Hepatocyte (in vitro differentiated cells): ENCODE measurements at regions not wholly inside any gene's neighbourhood (a gene's known extent, or its start where the extent isn't known, plus 50 kb on each side); places are given as distances from the start of the nearest gene placed in this dataset.

ENCODE experiments used
- DNase-seq: peaks from one replicate; pipeline ENCODE4 v3.0.0-alpha.2; 2016; ENCODE audit warnings: low spot score
- H2AFZ ChIP-seq: fragments of 200-600 bp; sonication (generic); 2 replicates; pipeline ENCODE4 v1.6.0; 2016; ENCODE audit warnings: antibody characterized with exemption, mild to moderate bottlenecking
- H3K27ac ChIP-seq: fragments of 200-600 bp; sonication (generic); 2 replicates; pipeline ENCODE4 v1.5.1; 2016; ENCODE audit warnings: mild to moderate bottlenecking
- H3K27me3 ChIP-seq: fragments of 200-600 bp; sonication (generic); 2 replicates; pipeline ENCODE4 v1.6.1; 2016
- H3K36me3 ChIP-seq: fragments of 200-600 bp; sonication (generic); replicated peaks from 2 replicates; pipeline ENCODE4 v1.5.1; 2016; ENCODE audit warnings: low read depth; ENCODE audit not compliant: insufficient read depth
- H3K4me1 ChIP-seq: fragments of 200-600 bp; sonication (generic); 2 replicates; pipeline ENCODE4 v1.5.1; 2016; ENCODE audit warnings: mild to moderate bottlenecking, moderate library complexity; ENCODE audit not compliant: insufficient read depth
- H3K4me2 ChIP-seq: fragments of 200-600 bp; sonication (generic); 2 replicates; pipeline ENCODE4 v1.6.0; 2016
- H3K4me3 ChIP-seq: fragments of 200-600 bp; sonication (generic); 2 replicates; pipeline ENCODE4 v1.5.1; 2016; ENCODE audit warnings: mild to moderate bottlenecking
- H3K79me2 ChIP-seq: fragments of 200-600 bp; sonication (generic); 2 replicates; pipeline ENCODE4 v1.6.0; 2017; ENCODE audit warnings: mild to moderate bottlenecking
- H3K9me2 ChIP-seq: fragments of 200-600 bp; sonication (generic); replicated peaks from 2 replicates; pipeline ENCODE4 v1.6.0; 2017; ENCODE audit warnings: mild to moderate bottlenecking; ENCODE audit not compliant: insufficient read depth
- H3K9me3 ChIP-seq: fragments of 200-600 bp; sonication (generic); 2 replicates; pipeline ENCODE4 v1.5.1; 2016; ENCODE audit warnings: low read depth, mild to moderate bottlenecking
- H4K20me1 ChIP-seq: fragments of 200-600 bp; sonication (generic); 2 replicates; pipeline ENCODE4 v1.6.0; 2016; ENCODE audit warnings: mild to moderate bottlenecking; ENCODE audit not compliant: insufficient read depth, poor library complexity, severe bottlenecking
- CTCF ChIP-seq: fragments of 200-600 bp; sonication (generic); IDR thresholded peaks from 2 replicates; pipeline ENCODE4 v1.5.1; 2016; ENCODE audit warnings: antibody characterized with exemption, mild to moderate bottlenecking; ENCODE audit not compliant: poor library complexity
- EZH2 ChIP-seq: fragments of 200-600 bp; sonication (generic); IDR thresholded peaks from 2 replicates; pipeline ENCODE4 v1.6.1; 2016; ENCODE audit warnings: antibody characterized with exemption, mild to moderate bottlenecking, borderline replicate concordance
- EZH2phosphoT487 ChIP-seq: fragments of 200-600 bp; sonication (generic); IDR thresholded peaks from one replicate; pipeline ENCODE4 v1.6.1; 2018; ENCODE audit warnings: antibody characterized with exemption, mild to moderate bottlenecking, low read depth, moderate library complexity; ENCODE audit not compliant: unreplicated experiment, severe bottlenecking
- WGBS: methylation state at CpG from one replicate; pipeline ENCODE4 v1.1.6; 2016; ENCODE audit warnings: low lambda C conversion rate; ENCODE audit errors: missing lambda C conversion rate; 5-methylcytosine and 5-hydroxymethylcytosine counted together

- H2AFZ ChIP-seq = no peak overlapping the region
- H3K4me2 ChIP-seq = no peak overlapping the region
- no peak overlapping the region for H3K4me3 ChIP-seq
- H3K27ac ChIP-seq = no peak overlapping the region
- no peak for DNase-seq
- no peaks in the 10 kb centered on the region for H3K9me2 ChIP-seq
- TF ChIP-seq CTCF (no peak), EZH2 (no peak), EZH2phosphoT487 (no peak)
- H3K27me3 ChIP-seq = no peaks in the 10 kb centered on the region
- H4K20me1 ChIP-seq = no peaks in the 10 kb centered on the region
- no peaks in the 10 kb centered on the region for H3K36me3 ChIP-seq
- no peaks in the 10 kb centered on the region for H3K4me1 ChIP-seq
- peaks cover 9% of the 10 kb centered on the region for H3K9me3 ChIP-seq
- WGBS = 91% methylated on average over 17 of the region's 17 CpGs
- no peaks in the 10 kb centered on the region for H3K79me2 ChIP-seq
Measured at GRCh38 chr16:35485915-35486314, 2026.5 kb downstream of the TP53TG3F start.

- Histone ChIP-seq H2AFZ (no peak overlapping the region), H3K27me3 (no peaks in the 10 kb centered on the region), H3K9me2 (no peaks in the 10 kb centered on the region), H3K4me1 (no peaks in the 10 kb centered on the region), H3K36me3 (no peaks in the 10 kb centered on the region), H3K4me3 (no peak overlapping the region), H3K4me2 (no peak overlapping the region), H3K27ac (no peak overlapping the region), H3K9me3 (peaks cover 13% of the 10 kb centered on the region), H4K20me1 (no peaks in the 10 kb centered on the region), H3K79me2 (no peaks in the 10 kb centered on the region)
- WGBS = 87% methylated on average over 28 of the region's 28 CpGs
- TF ChIP-seq EZH2phosphoT487 (no peak), EZH2 (no peak), CTCF (no peak)
- no peak for DNase-seq
Measured at GRCh38 chr16:35492225-35492624, 2032.8 kb downstream of the TP53TG3F start.

GRCh38 chr16:35497399-35497798 is 2038.0 kb downstream of the TP53TG3F start:
- DNase-seq = no peak
- H3K9me3 ChIP-seq = peaks cover 5% of the 10 kb centered on the region
- H3K4me2 ChIP-seq = no peak overlapping the region
- no peak overlapping the region for H3K4me3 ChIP-seq
- H3K27ac ChIP-seq = no peak overlapping the region
- no peaks in the 10 kb centered on the region for H3K9me2 ChIP-seq
- H4K20me1 ChIP-seq = no peaks in the 10 kb centered on the region
- WGBS = 42% methylated on average over 1 of the region's 1 CpG
- H3K4me1 ChIP-seq = no peaks in the 10 kb centered on the region
- no peaks in the 10 kb centered on the region for H3K36me3 ChIP-seq
- H3K79me2 ChIP-seq = no peaks in the 10 kb centered on the region
- no peak overlapping the region for H2AFZ ChIP-seq
- TF ChIP-seq EZH2phosphoT487 (no peak), CTCF (no peak), EZH2 (no peak)
- H3K27me3 ChIP-seq = no peaks in the 10 kb centered on the region
